ENCODE measurements at regions not wholly inside any gene's neighbourhood (a gene's known extent, or its start where the extent isn't known, plus 50 kb on each side); places are given as distances from the start of the nearest gene placed in this dataset.

- H3K27ac Mint-ChIP-seq, result no peak overlapping the region
- TF ChIP-seq, protein P1, sequence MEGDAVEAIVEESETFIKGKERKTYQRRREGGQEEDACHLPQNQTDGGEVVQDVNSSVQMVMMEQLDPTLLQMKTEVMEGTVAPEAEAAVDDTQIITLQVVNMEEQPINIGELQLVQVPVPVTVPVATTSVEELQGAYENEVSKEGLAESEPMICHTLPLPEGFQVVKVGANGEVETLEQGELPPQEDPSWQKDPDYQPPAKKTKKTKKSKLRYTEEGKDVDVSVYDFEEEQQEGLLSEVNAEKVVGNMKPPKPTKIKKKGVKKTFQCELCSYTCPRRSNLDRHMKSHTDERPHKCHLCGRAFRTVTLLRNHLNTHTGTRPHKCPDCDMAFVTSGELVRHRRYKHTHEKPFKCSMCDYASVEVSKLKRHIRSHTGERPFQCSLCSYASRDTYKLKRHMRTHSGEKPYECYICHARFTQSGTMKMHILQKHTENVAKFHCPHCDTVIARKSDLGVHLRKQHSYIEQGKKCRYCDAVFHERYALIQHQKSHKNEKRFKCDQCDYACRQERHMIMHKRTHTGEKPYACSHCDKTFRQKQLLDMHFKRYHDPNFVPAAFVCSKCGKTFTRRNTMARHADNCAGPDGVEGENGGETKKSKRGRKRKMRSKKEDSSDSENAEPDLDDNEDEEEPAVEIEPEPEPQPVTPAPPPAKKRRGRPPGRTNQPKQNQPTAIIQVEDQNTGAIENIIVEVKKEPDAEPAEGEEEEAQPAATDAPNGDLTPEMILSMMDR (IDR thresholded peaks at IDR 0.05; ENCODE audit: unreplicated experiment), result no peak
- no peak overlapping the region for H3K4me3 Mint-ChIP-seq
- no peak for DNase-seq (ENCODE audit: low spot score in 2 of 2, unreplicated experiment in 2 of 2)
- no peaks in the 10 kb centered on the region for H3K27me3 Mint-ChIP-seq (ENCODE audit: low read depth)
- peaks cover 24% of the 10 kb centered on the region for H3K4me1 Mint-ChIP-seq
- H3K9me3 Mint-ChIP-seq, result peaks cover 17% of the 10 kb centered on the region
- peaks cover 7% of the 10 kb centered on the region for H3K36me3 Mint-ChIP-seq
Measured at GRCh38 chr6:109891924-109892323, 86.2 kb upstream of the GPR6 start.

- Mint-ChIP-seq H3K36me3 (peaks cover 7% of the 10 kb centered on the region), H3K27me3 (ENCODE audit: low read depth) (no peaks in the 10 kb centered on the region), H3K27ac (peak overlapping the region; percentile 78), H3K4me1 (peaks cover 32% of the 10 kb centered on the region), H3K9me3 (peaks cover 14% of the 10 kb centered on the region), H3K4me3 (no peak overlapping the region)
- TF ChIP-seq, protein P1 (IDR thresholded peaks at IDR 0.05; ENCODE audit: unreplicated experiment), result no peak
- DNase-seq (ENCODE audit: low spot score in 2 of 2, unreplicated experiment in 2 of 2), result no peak
Measured at GRCh38 chr6:109892451-109893435, 85.4 kb upstream of the GPR6 start.

GRCh38 chr6:109893606-109894005 is 84.5 kb upstream of the GPR6 start:
- no peak for DNase-seq (ENCODE audit: low spot score in 2 of 2, unreplicated experiment in 2 of 2)
- no peaks in the 10 kb centered on the region for H3K27me3 Mint-ChIP-seq (ENCODE audit: low read depth)
- no peak overlapping the region for H3K4me3 Mint-ChIP-seq
- peak overlapping the region; percentile 78 for H3K27ac Mint-ChIP-seq
- H3K9me3 Mint-ChIP-seq, result peaks cover 14% of the 10 kb centered on the region
- peaks cover 34% of the 10 kb centered on the region for H3K4me1 Mint-ChIP-seq
- TF ChIP-seq, protein P1 (IDR thresholded peaks at IDR 0.05; ENCODE audit: unreplicated experiment), result no peak
- peaks cover 7% of the 10 kb centered on the region for H3K36me3 Mint-ChIP-seq

DNA sequence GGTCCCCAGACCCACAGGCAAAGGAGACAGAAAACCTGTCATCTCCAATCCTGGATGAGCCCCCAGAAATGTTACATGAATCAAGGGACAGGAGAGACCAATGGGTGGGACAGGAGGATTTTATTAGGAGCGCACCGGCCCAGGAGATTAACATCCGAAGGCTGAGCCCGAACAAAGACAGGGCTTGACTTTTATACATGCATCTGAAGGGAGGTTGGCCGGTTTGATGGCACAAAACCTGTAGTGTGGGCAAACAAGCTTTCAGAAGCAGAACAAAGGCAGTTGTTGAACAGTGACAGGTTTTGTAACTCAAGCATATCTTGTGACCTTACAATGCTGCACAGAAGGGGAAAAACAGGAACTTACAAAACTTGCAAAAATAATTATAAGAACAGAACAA is 83.9 kb upstream of the GPR6 start:
- no peak overlapping the region for H3K27ac Mint-ChIP-seq
- TF ChIP-seq, protein P1 (IDR thresholded peaks at IDR 0.05; ENCODE audit: unreplicated experiment), result no peak
- DNase-seq (ENCODE audit: low spot score in 2 of 2, unreplicated experiment in 2 of 2), result no peak
- no peak overlapping the region for H3K4me3 Mint-ChIP-seq
- no peaks in the 10 kb centered on the region for H3K27me3 Mint-ChIP-seq (ENCODE audit: low read depth)
- H3K4me1 Mint-ChIP-seq, result peaks cover 34% of the 10 kb centered on the region
- peaks cover 14% of the 10 kb centered on the region for H3K9me3 Mint-ChIP-seq
- peaks cover 7% of the 10 kb centered on the region for H3K36me3 Mint-ChIP-seq

GRCh38 chr6:109896341-109896740 is 81.8 kb upstream of the GPR6 start:
- Mint-ChIP-seq H3K4me3 (no peak overlapping the region), H3K27ac (peak overlapping the region; percentile 56), H3K27me3 (ENCODE audit: low read depth) (no peaks in the 10 kb centered on the region), H3K4me1 (peaks cover 34% of the 10 kb centered on the region), H3K36me3 (peaks cover 7% of the 10 kb centered on the region), H3K9me3 (peaks cover 14% of the 10 kb centered on the region)
- TF ChIP-seq, protein P1 (IDR thresholded peaks at IDR 0.05; ENCODE audit: unreplicated experiment), result no peak
- no peak for DNase-seq (ENCODE audit: low spot score in 2 of 2, unreplicated experiment in 2 of 2)
